GM21723 (cell line): ENCODE measurements at regions not wholly inside any gene's neighbourhood (a gene's known extent, or its start where the extent isn't known, plus 50 kb on each side); places are given as distances from the start of the nearest gene placed in this dataset.
"Not testable (repeated sequence)": the region's sequence is repeated elsewhere in the genome, so short reads cannot be mapped to it uniquely, and the experiment has no call there.

Experiments used
- ATAC-seq: cut with Tn5 transposase; IDR thresholded peaks from one replicate; pipeline ENCODE4 v1.9.1; 2021; ENCODE audit warnings: mild to moderate bottlenecking, moderate library complexity; ENCODE audit not compliant: unreplicated experiment

DNA sequence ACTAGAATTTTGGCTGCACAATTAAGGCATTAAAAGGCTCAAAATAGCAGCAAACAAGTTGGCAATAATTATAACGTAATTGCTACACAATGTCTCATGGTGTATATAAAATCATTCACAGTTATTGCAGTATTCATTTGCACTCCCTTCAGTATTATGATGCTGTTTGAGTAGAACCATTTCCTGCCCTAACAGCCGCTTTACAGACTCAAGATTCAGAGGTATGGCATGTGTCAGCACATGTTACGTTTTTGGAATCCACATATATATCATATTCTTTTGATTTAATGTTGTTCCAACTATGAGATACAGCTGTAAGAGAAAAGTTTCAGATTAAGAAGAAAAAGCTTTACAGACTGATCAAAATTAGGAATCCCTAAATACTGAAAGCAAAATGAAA lies 56.3 kb upstream of the NCKAP5 start:
- ATAC-seq = no peak

DNA sequence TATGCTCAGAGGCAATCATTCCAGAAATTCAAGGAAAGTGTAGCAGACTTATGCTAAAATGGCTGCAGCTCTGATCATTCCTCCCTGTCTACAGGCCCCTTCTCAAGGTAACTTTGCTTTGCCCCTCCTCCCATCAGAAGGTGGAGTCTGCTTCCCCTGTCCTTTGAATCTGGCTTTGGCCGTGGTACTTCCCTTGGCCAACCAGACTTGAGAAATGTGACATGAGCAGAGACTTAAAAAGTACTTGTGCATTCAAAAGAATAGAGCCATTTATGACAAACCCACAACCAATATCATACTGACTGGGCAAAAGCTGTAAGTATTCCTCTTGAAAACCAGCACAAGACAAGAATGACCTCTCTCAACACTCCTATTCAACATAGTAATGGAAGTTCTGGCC lies 59.5 kb upstream of the NCKAP5 start:
- ATAC-seq = no peak

DNA sequence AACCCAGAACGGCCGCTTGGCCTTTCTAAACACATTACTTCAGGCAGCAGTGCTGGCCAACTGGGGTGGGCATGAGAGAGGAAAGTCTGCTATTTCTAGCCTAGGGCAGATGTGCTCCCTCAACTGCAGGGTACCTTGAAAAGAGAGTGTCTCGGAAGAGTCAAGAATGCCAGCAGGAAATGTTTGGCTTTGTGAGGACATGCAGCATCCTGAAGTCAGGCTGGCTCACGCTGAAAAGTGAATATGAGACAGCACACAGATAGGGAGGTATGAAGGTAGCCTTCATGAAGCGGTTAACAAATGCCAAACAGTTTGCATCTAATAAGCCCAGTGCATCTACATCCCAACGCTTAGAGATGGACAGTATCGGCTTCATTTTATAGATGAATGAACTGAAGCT lies 65.0 kb upstream of the NCKAP5 start:
- ATAC-seq = no peak

DNA sequence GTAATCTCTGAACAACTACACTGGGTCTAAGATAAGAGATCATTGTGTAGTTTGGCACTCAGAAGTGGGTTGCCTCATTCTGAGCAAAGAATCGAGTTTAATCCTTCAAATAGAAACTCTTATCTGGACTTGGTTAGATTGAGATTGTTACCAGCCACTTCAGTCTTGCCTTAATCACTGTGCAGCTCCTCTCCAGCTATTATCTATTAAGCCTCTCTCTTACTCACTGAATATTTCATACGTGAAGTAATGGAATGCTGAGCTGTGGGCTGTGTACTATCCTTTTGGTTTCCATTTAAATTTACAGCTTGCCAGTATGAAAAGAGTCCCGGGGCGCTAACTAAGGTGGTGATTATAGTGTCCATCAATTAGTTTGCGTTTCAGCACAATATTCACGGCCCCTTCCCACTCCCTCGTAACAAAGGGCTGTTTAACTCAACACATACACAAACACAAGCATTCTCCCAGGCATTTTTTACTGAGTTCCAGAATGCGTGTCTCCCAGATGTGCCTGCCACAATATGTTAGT lies 65.7 kb upstream of the NCKAP5 start:
- no peak for ATAC-seq

GRCh38 chr2:133635131-133635530 lies 66.9 kb upstream of the NCKAP5 start:
- no peak for ATAC-seq

- no peak for ATAC-seq
Measured at GRCh38 chr2:133636287-133636686, 68.0 kb upstream of the NCKAP5 start.

GRCh38 chr2:133640103-133640502 lies 71.8 kb upstream of the NCKAP5 start:
- no peak for ATAC-seq

DNA sequence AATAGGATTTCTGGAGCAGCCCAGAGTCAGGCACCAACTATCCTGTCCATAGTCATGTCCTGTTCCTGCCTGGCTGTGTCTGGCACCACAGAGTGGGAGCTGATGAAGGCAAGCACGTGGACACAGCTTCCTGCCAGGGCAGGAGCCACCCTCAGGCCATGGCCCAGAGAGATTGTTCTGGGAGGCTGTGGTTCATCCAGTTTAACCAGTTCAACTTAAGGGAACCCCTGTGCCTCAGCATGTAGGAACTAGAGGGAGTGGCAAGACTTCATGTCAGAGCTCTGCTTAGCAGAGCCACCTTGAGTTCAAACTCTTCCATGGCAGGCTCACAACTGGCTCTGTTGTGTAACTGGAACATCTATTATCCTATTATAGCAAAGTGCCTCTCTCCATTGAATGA lies 73.2 kb upstream of the NCKAP5 start:
- ATAC-seq = no peak

GRCh38 chr2:133641942-133642725 lies 73.9 kb upstream of the NCKAP5 start:
- ATAC-seq = no peak

- no peak for ATAC-seq
Measured at GRCh38 chr2:133642791-133643191, 74.5 kb upstream of the NCKAP5 start.

DNA sequence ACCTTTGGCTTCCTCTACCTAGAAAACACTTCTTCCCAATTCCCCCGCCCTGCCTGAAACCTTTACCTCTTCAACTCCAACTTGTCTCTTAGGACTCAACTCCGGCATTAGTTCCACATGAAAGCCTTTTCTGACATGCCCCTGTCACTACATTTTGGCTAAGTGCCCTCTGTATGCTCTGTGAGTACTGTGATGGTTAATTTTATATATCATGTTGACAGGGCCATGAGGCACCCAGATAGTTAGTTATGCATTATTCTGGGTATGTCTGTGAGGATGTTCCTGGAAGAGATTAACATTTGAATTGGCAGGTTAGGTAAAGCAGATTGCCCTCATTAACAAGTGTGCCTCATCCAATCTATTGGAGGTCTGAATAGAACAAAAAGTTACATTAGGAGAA lies 75.6 kb upstream of the NCKAP5 start:
- ATAC-seq = no peak

DNA sequence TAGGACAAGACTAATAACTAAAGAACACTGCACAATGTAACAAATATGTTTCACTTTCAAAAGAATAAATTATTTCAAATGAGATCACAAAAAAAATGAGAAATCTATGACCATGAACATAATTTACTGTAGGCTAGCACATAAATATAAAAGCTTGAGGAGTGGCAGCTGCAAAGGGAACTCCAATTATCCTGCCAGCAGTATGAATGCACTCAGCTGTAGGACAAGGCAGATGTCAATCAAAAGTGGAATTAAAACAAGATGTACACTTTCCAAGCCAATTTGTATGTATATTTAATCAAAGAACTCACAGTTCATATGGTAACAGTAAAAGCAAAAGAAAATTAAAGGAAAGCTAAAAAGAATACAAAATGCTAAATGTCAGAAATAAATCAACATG lies 76.6 kb upstream of the NCKAP5 start:
- no peak for ATAC-seq

GRCh38 chr2:133647386-133647785 lies 79.1 kb upstream of the NCKAP5 start:
- not testable (repeated sequence) for ATAC-seq

- no peak for ATAC-seq
Measured at GRCh38 chr2:133651861-133652260, 83.6 kb upstream of the NCKAP5 start.

DNA sequence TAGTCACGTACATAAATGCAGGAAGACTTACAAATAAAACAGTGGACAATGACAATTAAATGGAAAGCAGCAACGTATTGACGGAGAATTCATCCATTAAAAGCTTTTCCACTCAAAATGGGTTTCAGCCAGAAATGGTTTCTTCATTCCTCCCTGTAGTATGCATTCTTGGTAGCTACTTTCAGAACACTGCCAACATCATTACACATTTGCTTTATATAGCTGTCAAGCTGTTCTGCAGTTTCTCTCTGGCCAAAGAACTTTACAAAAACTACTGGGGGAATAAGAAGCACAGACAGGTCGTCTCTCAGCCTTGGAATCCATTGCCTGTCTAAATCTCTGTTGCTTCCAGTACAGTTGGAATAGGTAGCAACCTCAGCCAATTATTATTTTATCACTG lies 84.1 kb upstream of the NCKAP5 start:
- no peak for ATAC-seq

DNA sequence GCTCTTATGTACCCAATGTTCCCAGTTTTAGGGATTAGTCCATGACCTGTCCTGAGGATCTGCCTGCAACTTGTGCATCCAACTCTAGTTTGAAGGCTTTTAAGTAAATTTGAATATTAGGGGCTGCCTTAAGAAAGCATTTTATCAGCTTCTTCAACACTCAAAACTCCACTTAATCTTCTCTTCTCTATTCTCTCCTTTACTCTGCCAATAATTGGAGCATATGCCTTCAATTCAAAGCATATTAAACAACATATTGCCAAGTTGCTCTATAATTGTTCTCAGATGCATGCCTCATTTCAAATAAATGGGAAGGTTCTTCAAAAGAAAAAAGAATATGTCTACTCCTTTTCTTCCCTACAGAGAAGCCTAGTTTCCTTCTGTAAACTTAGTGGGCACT lies 84.8 kb upstream of the NCKAP5 start:
- no peak for ATAC-seq

- ATAC-seq = no peak
Measured at GRCh38 chr2:133654949-133655348, 86.7 kb upstream of the NCKAP5 start.

DNA sequence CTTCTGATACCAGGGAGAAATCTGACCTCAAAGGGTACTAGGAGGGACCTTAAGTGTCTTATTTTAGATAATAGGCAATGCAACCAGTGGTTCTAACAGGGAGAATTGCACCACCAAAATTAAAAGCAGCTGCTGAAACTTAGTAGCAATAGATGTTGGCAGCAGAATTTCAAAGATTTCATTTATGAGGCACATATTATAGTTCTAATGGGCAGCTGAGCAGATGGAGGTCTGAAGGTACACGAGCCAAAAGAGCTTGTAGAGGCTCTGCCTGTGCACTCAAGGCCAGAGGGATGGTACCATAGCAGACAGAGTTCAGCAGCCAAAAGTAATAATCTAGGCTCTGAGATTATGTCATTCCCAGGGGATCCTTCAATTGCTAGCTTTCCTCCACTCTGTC lies 87.3 kb upstream of the NCKAP5 start:
- ATAC-seq = no peak

- ATAC-seq = no peak
Measured at GRCh38 chr2:133657591-133657990, 89.3 kb upstream of the NCKAP5 start.

- ATAC-seq = no peak
Measured at GRCh38 chr2:133658020-133658903, 90.0 kb upstream of the NCKAP5 start.

GRCh38 chr2:133660510-133660909 lies 92.2 kb upstream of the NCKAP5 start:
- ATAC-seq = no peak

DNA sequence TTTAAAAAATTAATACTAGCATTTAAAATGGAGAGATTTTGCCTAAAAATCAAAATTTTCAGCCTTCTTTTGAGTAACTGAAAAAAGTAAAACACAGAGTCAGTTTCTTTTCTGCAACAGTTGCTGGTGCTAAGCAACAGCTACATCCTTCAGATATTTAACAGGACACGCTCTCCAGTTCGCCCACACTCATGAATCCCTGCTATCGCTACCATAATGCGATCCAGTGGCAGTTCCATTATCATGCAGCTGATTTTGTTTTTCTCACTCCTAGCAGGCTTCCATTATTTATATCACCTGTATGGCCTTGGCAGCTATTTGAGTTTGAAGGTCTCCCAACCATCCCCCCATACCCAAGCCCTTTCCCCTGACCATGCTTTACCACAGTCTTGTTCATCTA lies 93.1 kb upstream of the NCKAP5 start:
- ATAC-seq = no peak
